ENCODE measurements at regions not wholly inside any gene's neighbourhood (a gene's known extent, or its start where the extent isn't known, plus 50 kb on each side); places are given as distances from the start of the nearest gene placed in this dataset.

- H3K9me3 ChIP-seq (ENCODE audit: control insufficient read depth, insufficient read depth, low read depth, low read length): no peaks in the 10 kb centered on the region
- H3K36me3 ChIP-seq (ENCODE audit: control insufficient read depth, insufficient read depth, low read length): no peaks in the 10 kb centered on the region
- H3K27ac ChIP-seq (ENCODE audit: low read depth, low read length): no peak overlapping the region
- no peaks in the 10 kb centered on the region for H3K4me1 ChIP-seq (ENCODE audit: control insufficient read depth, insufficient read depth, low read length)
- no peak overlapping the region for H3K4me3 ChIP-seq (ENCODE audit: low read depth, low read length)
- no peaks in the 10 kb centered on the region for H3K27me3 ChIP-seq (ENCODE audit: control insufficient read depth, insufficient read depth, low read length)
- no peak overlapping the region for H3K9ac ChIP-seq (ENCODE audit: low read length)
Measured at GRCh38 chr9:85185486-85186217, 516.1 kb downstream of the NTRK2 start.

- H3K9ac ChIP-seq (ENCODE audit: low read length): no peak overlapping the region
- H3K4me1 ChIP-seq (ENCODE audit: control insufficient read depth, insufficient read depth, low read length): 0 out of 2 replicates have a peak, but pooled peaks cover 3% of the 10 kb centered on the region
- H3K9me3 ChIP-seq (ENCODE audit: control insufficient read depth, insufficient read depth, low read depth, low read length): no peaks in the 10 kb centered on the region
- no peaks in the 10 kb centered on the region for H3K27me3 ChIP-seq (ENCODE audit: control insufficient read depth, insufficient read depth, low read length)
- no peaks in the 10 kb centered on the region for H3K36me3 ChIP-seq (ENCODE audit: control insufficient read depth, insufficient read depth, low read length)
- no peak overlapping the region for H3K27ac ChIP-seq (ENCODE audit: low read depth, low read length)
- H3K4me3 ChIP-seq (ENCODE audit: low read depth, low read length): no peak overlapping the region
Measured at GRCh38 chr9:85182383-85182782, 512.9 kb downstream of the NTRK2 start.

GRCh38 chr9:85178474-85178873 is 508.9 kb downstream of the NTRK2 start:
- Histone ChIP-seq H3K9me3 (ENCODE audit: control insufficient read depth, insufficient read depth, low read depth, low read length) (no peaks in the 10 kb centered on the region), H3K27ac (ENCODE audit: low read depth, low read length) (no peak overlapping the region), H3K9ac (ENCODE audit: low read length) (no peak overlapping the region), H3K4me1 (ENCODE audit: control insufficient read depth, insufficient read depth, low read length) (0 out of 2 replicates have a peak, but pooled peaks cover 3% of the 10 kb centered on the region), H3K36me3 (ENCODE audit: control insufficient read depth, insufficient read depth, low read length) (no peaks in the 10 kb centered on the region), H3K27me3 (ENCODE audit: control insufficient read depth, insufficient read depth, low read length) (no peaks in the 10 kb centered on the region), H3K4me3 (ENCODE audit: low read depth, low read length) (no peak overlapping the region)

DNA sequence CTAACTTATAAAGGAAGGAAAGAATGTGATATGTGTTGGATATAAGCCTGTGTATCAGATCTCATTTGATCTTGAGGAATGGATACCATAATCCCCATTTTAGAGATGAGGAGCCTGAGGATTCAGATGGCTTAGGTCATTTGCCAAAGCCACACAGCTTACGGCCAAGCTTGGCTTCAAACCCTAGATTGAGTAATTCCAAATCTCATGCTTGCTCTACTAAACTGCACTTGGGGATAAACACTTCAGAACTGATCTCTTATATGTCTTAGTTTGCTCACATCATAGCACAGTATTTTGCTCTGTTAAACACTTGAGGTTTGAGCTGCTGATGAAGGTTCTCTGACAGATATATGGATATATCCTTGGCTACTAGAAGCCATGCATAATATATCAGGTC is 504.4 kb downstream of the NTRK2 start:
- H3K4me3 ChIP-seq (ENCODE audit: low read depth, low read length): no peak overlapping the region
- peaks cover 4% of the 10 kb centered on the region for H3K9me3 ChIP-seq (ENCODE audit: control insufficient read depth, insufficient read depth, low read depth, low read length)
- no peak overlapping the region for H3K27ac ChIP-seq (ENCODE audit: low read depth, low read length)
- H3K27me3 ChIP-seq (ENCODE audit: control insufficient read depth, insufficient read depth, low read length): no peaks in the 10 kb centered on the region
- H3K36me3 ChIP-seq (ENCODE audit: control insufficient read depth, insufficient read depth, low read length): no peaks in the 10 kb centered on the region
- no peak overlapping the region for H3K9ac ChIP-seq (ENCODE audit: low read length)
- H3K4me1 ChIP-seq (ENCODE audit: control insufficient read depth, insufficient read depth, low read length): 0 out of 2 replicates have a peak, but pooled peaks cover 3% of the 10 kb centered on the region

DNA sequence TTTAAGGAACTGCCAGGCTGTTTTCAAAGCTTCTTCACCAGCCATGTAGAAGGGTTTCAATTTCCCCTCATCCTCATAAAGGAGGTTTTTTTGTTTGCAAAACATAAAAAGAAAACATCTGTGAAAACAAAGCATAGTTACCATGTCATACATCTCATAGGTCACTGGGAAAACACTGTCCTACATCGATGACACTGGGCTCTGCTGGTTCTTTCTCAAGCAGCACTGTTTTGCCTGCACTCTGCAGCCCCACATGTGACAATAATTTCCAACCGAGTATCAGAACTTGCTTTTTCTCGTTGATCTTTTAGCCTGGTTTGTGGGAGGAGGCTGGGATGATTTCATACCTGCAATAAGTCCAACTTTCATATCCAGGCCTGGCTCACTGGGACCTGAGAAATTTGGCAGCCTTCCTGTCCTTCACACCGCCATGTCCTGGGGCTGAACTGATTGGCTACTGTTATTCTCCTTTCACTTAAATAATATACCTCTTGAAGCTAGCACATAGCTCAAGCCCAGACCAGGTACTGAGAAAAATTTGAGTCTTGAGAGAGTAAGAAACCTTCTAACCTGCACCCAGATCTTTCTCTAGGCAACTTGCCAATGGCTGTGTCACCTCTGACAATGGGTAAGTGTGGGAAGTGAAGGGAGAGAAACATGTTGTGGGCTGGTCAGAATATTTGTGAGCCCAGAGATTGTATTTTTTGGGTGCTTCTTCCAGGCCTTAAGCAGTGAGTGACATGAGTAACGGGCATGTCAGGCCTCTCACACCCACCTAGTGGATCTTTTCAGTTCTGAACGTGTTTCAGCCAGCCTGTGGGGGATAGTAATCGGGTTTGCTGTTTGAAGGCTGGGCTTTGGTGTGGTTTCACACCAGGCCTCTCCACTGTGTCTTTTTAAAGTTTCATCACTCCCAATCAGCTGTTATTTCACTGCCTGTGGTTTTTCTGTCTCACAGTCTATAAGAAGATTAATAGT is 502.8 kb downstream of the NTRK2 start:
- Histone ChIP-seq H3K27ac (ENCODE audit: low read depth, low read length) (no peak overlapping the region), H3K9ac (ENCODE audit: low read length) (no peak overlapping the region), H3K4me1 (ENCODE audit: control insufficient read depth, insufficient read depth, low read length) (0 out of 2 replicates have a peak, but pooled peaks cover under 1% of the 10 kb centered on the region), H3K27me3 (ENCODE audit: control insufficient read depth, insufficient read depth, low read length) (no peaks in the 10 kb centered on the region), H3K36me3 (ENCODE audit: control insufficient read depth, insufficient read depth, low read length) (no peaks in the 10 kb centered on the region), H3K9me3 (ENCODE audit: control insufficient read depth, insufficient read depth, low read depth, low read length) (peaks cover 9% of the 10 kb centered on the region), H3K4me3 (ENCODE audit: low read depth, low read length) (no peak overlapping the region)

- H3K36me3 ChIP-seq (ENCODE audit: control insufficient read depth, insufficient read depth, low read length): no peaks in the 10 kb centered on the region
- H3K27ac ChIP-seq (ENCODE audit: low read depth, low read length): no peak overlapping the region
- no peaks in the 10 kb centered on the region for H3K27me3 ChIP-seq (ENCODE audit: control insufficient read depth, insufficient read depth, low read length)
- peaks cover 7% of the 10 kb centered on the region; the same call in 1 of the 2 replicates for H3K4me1 ChIP-seq (ENCODE audit: control insufficient read depth, insufficient read depth, low read length)
- no peak overlapping the region for H3K9ac ChIP-seq (ENCODE audit: low read length)
- no peak overlapping the region for H3K4me3 ChIP-seq (ENCODE audit: low read depth, low read length)
- peaks cover 9% of the 10 kb centered on the region for H3K9me3 ChIP-seq (ENCODE audit: control insufficient read depth, insufficient read depth, low read depth, low read length)
Measured at GRCh38 chr9:85171163-85171562, 501.6 kb downstream of the NTRK2 start.

DNA sequence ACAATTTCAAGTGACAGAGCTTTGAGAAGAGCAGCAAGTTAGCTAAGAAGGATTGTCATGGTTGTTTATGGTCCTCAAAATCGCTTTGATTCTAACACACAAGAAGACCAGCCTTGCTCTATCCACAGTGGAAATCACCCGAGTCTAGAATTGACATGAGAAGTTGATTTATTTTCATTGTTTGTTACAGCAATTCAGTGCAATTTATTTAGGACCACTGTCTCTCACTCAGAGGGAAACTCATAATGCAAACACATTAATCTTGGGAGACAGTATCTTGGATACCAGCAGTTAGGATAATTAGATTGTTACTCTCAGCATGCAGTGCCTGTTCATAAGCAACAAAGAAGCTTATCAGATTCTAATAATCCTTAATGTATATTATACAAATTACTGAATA is 498.9 kb downstream of the NTRK2 start:
- no peak overlapping the region for H3K9ac ChIP-seq (ENCODE audit: low read length)
- no peaks in the 10 kb centered on the region for H3K36me3 ChIP-seq (ENCODE audit: control insufficient read depth, insufficient read depth, low read length)
- no peaks in the 10 kb centered on the region for H3K27me3 ChIP-seq (ENCODE audit: control insufficient read depth, insufficient read depth, low read length)
- H3K27ac ChIP-seq (ENCODE audit: low read depth, low read length): no peak overlapping the region
- H3K4me3 ChIP-seq (ENCODE audit: low read depth, low read length): no peak overlapping the region
- peaks cover 9% of the 10 kb centered on the region for H3K9me3 ChIP-seq (ENCODE audit: control insufficient read depth, insufficient read depth, low read depth, low read length)
- peaks cover 7% of the 10 kb centered on the region; the same call in 1 of the 2 replicates for H3K4me1 ChIP-seq (ENCODE audit: control insufficient read depth, insufficient read depth, low read length)

GRCh38 chr9:85167146-85167545 is 497.6 kb downstream of the NTRK2 start:
- peaks cover 16% of the 10 kb centered on the region for H3K9me3 ChIP-seq (ENCODE audit: control insufficient read depth, insufficient read depth, low read depth, low read length)
- no peaks in the 10 kb centered on the region for H3K36me3 ChIP-seq (ENCODE audit: control insufficient read depth, insufficient read depth, low read length)
- no peak overlapping the region for H3K27ac ChIP-seq (ENCODE audit: low read depth, low read length)
- H3K27me3 ChIP-seq (ENCODE audit: control insufficient read depth, insufficient read depth, low read length): no peaks in the 10 kb centered on the region
- no peak overlapping the region for H3K4me3 ChIP-seq (ENCODE audit: low read depth, low read length)
- no peak overlapping the region for H3K9ac ChIP-seq (ENCODE audit: low read length)
- peaks cover 7% of the 10 kb centered on the region; the same call in 1 of the 2 replicates for H3K4me1 ChIP-seq (ENCODE audit: control insufficient read depth, insufficient read depth, low read length)

GRCh38 chr9:85163825-85164224 is 494.3 kb downstream of the NTRK2 start:
- Histone ChIP-seq H3K9me3 (ENCODE audit: control insufficient read depth, insufficient read depth, low read depth, low read length) (peaks cover 10% of the 10 kb centered on the region; the same call in 1 of the 2 replicates), H3K4me3 (ENCODE audit: low read depth, low read length) (no peak overlapping the region), H3K4me1 (ENCODE audit: control insufficient read depth, insufficient read depth, low read length) (peaks cover 7% of the 10 kb centered on the region; the same call in 1 of the 2 replicates), H3K36me3 (ENCODE audit: control insufficient read depth, insufficient read depth, low read length) (no peaks in the 10 kb centered on the region), H3K9ac (ENCODE audit: low read length) (no peak overlapping the region), H3K27ac (ENCODE audit: low read depth, low read length) (no peak overlapping the region), H3K27me3 (ENCODE audit: control insufficient read depth, insufficient read depth, low read length) (no peaks in the 10 kb centered on the region)

GRCh38 chr9:85163415-85163814 is 493.9 kb downstream of the NTRK2 start:
- Histone ChIP-seq H3K36me3 (ENCODE audit: control insufficient read depth, insufficient read depth, low read length) (no peaks in the 10 kb centered on the region), H3K9me3 (ENCODE audit: control insufficient read depth, insufficient read depth, low read depth, low read length) (peaks cover 9% of the 10 kb centered on the region; the same call in 1 of the 2 replicates), H3K4me1 (ENCODE audit: control insufficient read depth, insufficient read depth, low read length) (peaks cover 7% of the 10 kb centered on the region; the same call in 1 of the 2 replicates), H3K9ac (ENCODE audit: low read length) (no peak overlapping the region), H3K27ac (ENCODE audit: low read depth, low read length) (no peak overlapping the region), H3K27me3 (ENCODE audit: control insufficient read depth, insufficient read depth, low read length) (no peaks in the 10 kb centered on the region), H3K4me3 (ENCODE audit: low read depth, low read length) (no peak overlapping the region)

- Histone ChIP-seq H3K9ac (ENCODE audit: low read length) (no peak overlapping the region), H3K4me3 (ENCODE audit: low read depth, low read length) (no peak overlapping the region), H3K4me1 (ENCODE audit: control insufficient read depth, insufficient read depth, low read length) (peaks cover 7% of the 10 kb centered on the region; the same call in 1 of the 2 replicates), H3K36me3 (ENCODE audit: control insufficient read depth, insufficient read depth, low read length) (no peaks in the 10 kb centered on the region), H3K9me3 (ENCODE audit: control insufficient read depth, insufficient read depth, low read depth, low read length) (peaks cover 7% of the 10 kb centered on the region; the same call in 1 of the 2 replicates), H3K27me3 (ENCODE audit: control insufficient read depth, insufficient read depth, low read length) (no peaks in the 10 kb centered on the region), H3K27ac (ENCODE audit: low read depth, low read length) (no peak overlapping the region)
Measured at GRCh38 chr9:85162822-85163221, 493.3 kb downstream of the NTRK2 start.
